Uterus (tissue), 2 donors: ENCODE measurements at regions not wholly inside any gene's neighbourhood (a gene's known extent, or its start where the extent isn't known, plus 50 kb on each side); places are given as distances from the start of the nearest gene placed in this dataset.

Experiments used
- CTCF ChIP-seq, 4 experiments: fragments of 200-600 bp in 2 of 4; fragments of 450-650 bp in 2 of 4; sonication (generic) in 2 of 4; IDR thresholded peaks; one replicate each; pipeline ENCODE4 v1.5.1; 2016 to 2019; ENCODE audit warnings: antibody characterized with exemption in 4 of 4, mild to moderate bottlenecking in 2 of 4, moderate library complexity in 1 of 4
- POLR2A ChIP-seq, 2 donors: fragments of 450-650 bp; IDR thresholded peaks; one replicate each; pipeline ENCODE4 v1.6.1; 2016; ENCODE audit warnings: antibody characterized with exemption in 2 of 2, mild to moderate bottlenecking in 1 of 2, moderate library complexity in 1 of 2

GRCh38 chr4:126611900-126612299, 1020.9 kb upstream of the INTU start:
- TF ChIP-seq CTCF (IDR thresholded peaks at IDR 0.05) (no peak), POLR2A (IDR thresholded peaks at IDR 0.05) (no peak)
